ENCODE measurements at regions not wholly inside any gene's neighbourhood (a gene's known extent, or its start where the extent isn't known, plus 50 kb on each side); places are given as distances from the start of the nearest gene placed in this dataset.

DNA sequence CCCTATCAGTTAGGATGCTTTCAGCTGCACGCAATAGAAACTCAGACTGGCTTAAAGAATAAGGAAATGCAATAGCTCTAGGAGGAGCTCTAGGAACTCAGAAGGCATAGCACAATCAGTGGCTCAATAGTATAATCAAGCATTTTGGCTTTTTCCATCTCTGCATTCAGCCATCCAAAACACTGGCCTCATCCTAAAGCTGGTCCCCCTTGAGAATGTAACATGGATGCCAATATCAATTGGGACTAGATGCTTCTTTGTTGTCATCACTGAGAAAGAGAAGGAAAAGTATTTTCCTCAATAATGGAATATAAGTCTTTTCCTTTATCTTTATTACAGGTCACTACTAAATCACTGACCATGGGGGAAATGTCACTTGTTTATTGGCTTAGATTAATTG lies 509.5 kb downstream of the PLPP3 start:
- Histone ChIP-seq H3K79me2 (ENCODE audit: low read length) (no peaks in the 10 kb centered on the region), H3K27me3 (ENCODE audit: low read depth, low read length) (no peaks in the 10 kb centered on the region), H4K20me1 (ENCODE audit: insufficient read depth, low read length) (no peaks in the 10 kb centered on the region), H2AFZ (ENCODE audit: low read depth, low read length) (no peak overlapping the region), H3K4me1 (ENCODE audit: low read length) (no peaks in the 10 kb centered on the region), H3K9me3 (ENCODE audit: insufficient read depth, low read length) (no peaks in the 10 kb centered on the region), H3K36me3 (replicated peaks; ENCODE audit: low read depth, low read length) (no peaks in the 10 kb centered on the region), H3K4me2 (ENCODE audit: low read length) (no peak overlapping the region), H3K4me3 (ENCODE audit: low read length) (no peak overlapping the region), H3K9ac (ENCODE audit: low read length) (no peak overlapping the region), H3K27ac (ENCODE audit: low read length) (no peak overlapping the region)
- TF ChIP-seq, protein P1, sequence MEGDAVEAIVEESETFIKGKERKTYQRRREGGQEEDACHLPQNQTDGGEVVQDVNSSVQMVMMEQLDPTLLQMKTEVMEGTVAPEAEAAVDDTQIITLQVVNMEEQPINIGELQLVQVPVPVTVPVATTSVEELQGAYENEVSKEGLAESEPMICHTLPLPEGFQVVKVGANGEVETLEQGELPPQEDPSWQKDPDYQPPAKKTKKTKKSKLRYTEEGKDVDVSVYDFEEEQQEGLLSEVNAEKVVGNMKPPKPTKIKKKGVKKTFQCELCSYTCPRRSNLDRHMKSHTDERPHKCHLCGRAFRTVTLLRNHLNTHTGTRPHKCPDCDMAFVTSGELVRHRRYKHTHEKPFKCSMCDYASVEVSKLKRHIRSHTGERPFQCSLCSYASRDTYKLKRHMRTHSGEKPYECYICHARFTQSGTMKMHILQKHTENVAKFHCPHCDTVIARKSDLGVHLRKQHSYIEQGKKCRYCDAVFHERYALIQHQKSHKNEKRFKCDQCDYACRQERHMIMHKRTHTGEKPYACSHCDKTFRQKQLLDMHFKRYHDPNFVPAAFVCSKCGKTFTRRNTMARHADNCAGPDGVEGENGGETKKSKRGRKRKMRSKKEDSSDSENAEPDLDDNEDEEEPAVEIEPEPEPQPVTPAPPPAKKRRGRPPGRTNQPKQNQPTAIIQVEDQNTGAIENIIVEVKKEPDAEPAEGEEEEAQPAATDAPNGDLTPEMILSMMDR (IDR thresholded peaks at IDR 0.05; ENCODE audit: low read depth, low read length): no peak
- TF ChIP-seq EZH2phosphoT487 (IDR thresholded peaks at IDR 0.05; ENCODE audit: low read depth): no peak

- H3K36me3 ChIP-seq (replicated peaks; ENCODE audit: low read depth, low read length): no peaks in the 10 kb centered on the region
Measured at GRCh38 chr1:56068908-56069307, 510.5 kb downstream of the PLPP3 start.

DNA sequence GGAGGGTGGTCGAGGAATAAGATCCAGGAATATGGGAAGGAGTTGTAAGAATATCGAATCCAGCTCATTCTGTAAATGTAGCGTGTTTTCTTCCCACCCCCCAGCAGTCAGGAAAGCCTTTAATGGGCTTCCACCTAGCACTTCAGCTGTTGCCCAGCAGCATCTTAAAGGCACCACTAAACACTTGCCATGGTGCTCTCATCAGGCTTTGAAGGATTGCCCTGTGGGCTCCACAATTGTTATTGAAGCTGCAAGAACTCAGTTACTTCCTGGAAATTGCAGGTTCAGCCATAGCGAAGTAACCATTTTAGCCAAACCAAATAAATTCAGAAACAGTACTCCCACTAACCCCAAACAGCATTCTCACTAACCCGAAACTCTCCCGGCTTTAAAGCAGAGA lies 511.2 kb downstream of the PLPP3 start:
- Histone ChIP-seq H3K9me3 (ENCODE audit: insufficient read depth, low read length) (no peaks in the 10 kb centered on the region), H3K79me2 (ENCODE audit: low read length) (no peaks in the 10 kb centered on the region), H2AFZ (ENCODE audit: low read depth, low read length) (no peak overlapping the region), H3K4me3 (ENCODE audit: low read length) (no peak overlapping the region), H3K36me3 (replicated peaks; ENCODE audit: low read depth, low read length) (no peaks in the 10 kb centered on the region), H3K4me1 (ENCODE audit: low read length) (no peaks in the 10 kb centered on the region), H3K27me3 (ENCODE audit: low read depth, low read length) (no peaks in the 10 kb centered on the region), H4K20me1 (ENCODE audit: insufficient read depth, low read length) (no peaks in the 10 kb centered on the region), H3K4me2 (ENCODE audit: low read length) (no peak overlapping the region), H3K9ac (ENCODE audit: low read length) (no peak overlapping the region), H3K27ac (ENCODE audit: low read length) (no peak overlapping the region)
- TF ChIP-seq, protein P1 (IDR thresholded peaks at IDR 0.05; ENCODE audit: low read depth, low read length): no peak
- TF ChIP-seq EZH2phosphoT487 (IDR thresholded peaks at IDR 0.05; ENCODE audit: low read depth): no peak

More at GRCh38 chr1:56068908-56069307, 510.5 kb downstream of the PLPP3 start:
- no peaks in the 10 kb centered on the region for H3K4me1 ChIP-seq (ENCODE audit: low read length)
- no peak overlapping the region for H3K4me3 ChIP-seq (ENCODE audit: low read length)
- no peaks in the 10 kb centered on the region for H4K20me1 ChIP-seq (ENCODE audit: insufficient read depth, low read length)
- H2AFZ ChIP-seq (ENCODE audit: low read depth, low read length): no peak overlapping the region
- TF ChIP-seq, protein P1 (IDR thresholded peaks at IDR 0.05; ENCODE audit: low read depth, low read length): no peak
- TF ChIP-seq EZH2phosphoT487 (IDR thresholded peaks at IDR 0.05; ENCODE audit: low read depth): no peak
- H3K27ac ChIP-seq (ENCODE audit: low read length): no peak overlapping the region
- no peak overlapping the region for H3K9ac ChIP-seq (ENCODE audit: low read length)
- no peak overlapping the region for H3K4me2 ChIP-seq (ENCODE audit: low read length)
- no peaks in the 10 kb centered on the region for H3K9me3 ChIP-seq (ENCODE audit: insufficient read depth, low read length)
- no peaks in the 10 kb centered on the region for H3K27me3 ChIP-seq (ENCODE audit: low read depth, low read length)
- H3K79me2 ChIP-seq (ENCODE audit: low read length): no peaks in the 10 kb centered on the region

DNA sequence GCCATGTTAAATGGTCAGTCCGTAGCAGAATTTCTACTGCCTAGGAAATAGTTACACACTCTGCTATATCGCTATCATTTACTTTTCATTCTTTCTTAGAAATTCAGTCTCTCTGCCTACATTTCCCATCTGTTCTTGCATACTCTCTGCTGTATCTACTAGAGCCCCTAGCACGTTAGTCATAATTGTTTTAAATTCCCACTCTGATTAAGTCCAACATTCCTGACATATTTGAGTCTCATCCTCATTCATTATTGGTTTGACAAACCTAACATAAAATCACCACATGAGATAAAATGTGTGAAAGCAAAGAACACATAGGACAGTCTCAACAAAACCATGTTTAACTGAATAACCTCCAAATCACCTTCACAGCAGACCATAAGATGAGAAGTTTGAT lies 513.6 kb downstream of the PLPP3 start:
- H3K4me2 ChIP-seq (ENCODE audit: low read length): no peak overlapping the region
- no peak overlapping the region for H3K4me3 ChIP-seq (ENCODE audit: low read length)
- no peaks in the 10 kb centered on the region for H3K79me2 ChIP-seq (ENCODE audit: low read length)
- no peaks in the 10 kb centered on the region for H4K20me1 ChIP-seq (ENCODE audit: insufficient read depth, low read length)
- no peak overlapping the region for H3K9ac ChIP-seq (ENCODE audit: low read length)
- H3K9me3 ChIP-seq (ENCODE audit: insufficient read depth, low read length): no peaks in the 10 kb centered on the region
- no peak for TF ChIP-seq EZH2phosphoT487 (IDR thresholded peaks at IDR 0.05; ENCODE audit: low read depth)
- TF ChIP-seq, protein P1 (IDR thresholded peaks at IDR 0.05; ENCODE audit: low read depth, low read length): no peak
- H2AFZ ChIP-seq (ENCODE audit: low read depth, low read length): no peak overlapping the region
- no peaks in the 10 kb centered on the region for H3K36me3 ChIP-seq (replicated peaks; ENCODE audit: low read depth, low read length)
- H3K27ac ChIP-seq (ENCODE audit: low read length): no peak overlapping the region
- H3K4me1 ChIP-seq (ENCODE audit: low read length): peaks cover 8% of the 10 kb centered on the region
- no peaks in the 10 kb centered on the region for H3K27me3 ChIP-seq (ENCODE audit: low read depth, low read length)

Measured in OCI-LY3 (cell line).